CD4-positive, alpha-beta T cell treated with Interleukin-17A for 1 hour (primary cell): ENCODE measurements at regions not wholly inside any gene's neighbourhood (a gene's known extent, or its start where the extent isn't known, plus 50 kb on each side); places are given as distances from the start of the nearest gene placed in this dataset.
"Not testable (repeated sequence)": the region's sequence is repeated elsewhere in the genome, so short reads cannot be mapped to it uniquely, and the experiment has no call there.

Experiments
- DNase-seq: peaks from one replicate; pipeline ENCODE4 v3.0.0-alpha.2; 2020

- no peak for DNase-seq
These were observed 490.9 kb upstream of the TBL1XR1 start for GRCh38 chr3:177688152-177688551.

- DNase-seq = no peak
These were observed 491.8 kb upstream of the TBL1XR1 start for GRCh38 chr3:177689077-177689476.

- no peak for DNase-seq
These were observed 492.6 kb upstream of the TBL1XR1 start for GRCh38 chr3:177689869-177690268.

DNA sequence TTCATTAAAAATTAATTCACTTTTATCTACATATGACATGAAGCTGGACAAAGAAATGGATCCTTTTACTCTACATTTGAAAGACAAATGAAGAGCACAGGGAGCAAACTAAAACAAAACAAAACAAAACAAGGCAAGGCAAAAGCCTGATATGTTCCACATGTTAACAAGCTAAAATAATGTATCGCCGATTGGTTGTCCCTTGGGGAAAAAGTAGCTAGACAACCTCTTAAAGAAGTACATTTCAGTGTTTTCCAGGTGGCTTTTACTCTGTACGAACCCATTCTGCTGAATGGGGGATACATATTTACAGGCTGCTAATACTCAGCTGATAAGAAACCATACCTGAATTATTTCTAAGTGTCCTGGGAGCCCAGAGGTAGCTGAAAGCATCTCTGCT, 493.0 kb upstream of the TBL1XR1 start:
- no peak for DNase-seq

DNA sequence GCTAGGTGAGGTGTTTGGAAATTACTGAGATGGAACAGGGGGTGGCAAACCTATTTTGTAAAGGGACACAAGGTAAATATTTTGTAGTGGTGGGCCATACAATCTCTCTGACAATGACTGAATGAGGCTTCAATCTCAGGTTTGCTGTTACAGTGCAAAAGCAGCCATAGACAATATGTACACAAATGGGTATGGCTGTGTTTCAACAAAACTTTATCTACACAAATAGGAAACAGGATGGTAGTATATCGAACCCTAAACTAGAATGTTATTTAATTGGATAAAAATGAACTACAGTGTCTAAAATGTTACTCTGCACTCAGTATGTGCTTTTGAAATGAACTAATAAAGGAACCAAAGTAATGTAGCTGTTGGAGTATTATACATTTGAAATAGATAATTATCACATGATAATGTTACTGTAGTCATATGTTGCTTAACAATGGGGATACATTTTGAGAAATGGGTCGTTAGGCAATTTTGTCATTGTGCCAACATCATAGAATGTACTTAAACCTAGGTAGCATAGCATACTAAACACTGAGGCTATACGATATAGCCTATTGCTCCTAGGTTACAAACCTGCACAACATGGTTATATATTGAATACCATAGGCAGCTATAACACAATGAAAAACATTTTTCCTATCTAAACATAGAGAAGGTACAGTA, 495.2 kb upstream of the TBL1XR1 start:
- DNase-seq = no peak

GRCh38 chr3:177693616-177694264, 496.5 kb upstream of the TBL1XR1 start:
- no peak for DNase-seq

DNA sequence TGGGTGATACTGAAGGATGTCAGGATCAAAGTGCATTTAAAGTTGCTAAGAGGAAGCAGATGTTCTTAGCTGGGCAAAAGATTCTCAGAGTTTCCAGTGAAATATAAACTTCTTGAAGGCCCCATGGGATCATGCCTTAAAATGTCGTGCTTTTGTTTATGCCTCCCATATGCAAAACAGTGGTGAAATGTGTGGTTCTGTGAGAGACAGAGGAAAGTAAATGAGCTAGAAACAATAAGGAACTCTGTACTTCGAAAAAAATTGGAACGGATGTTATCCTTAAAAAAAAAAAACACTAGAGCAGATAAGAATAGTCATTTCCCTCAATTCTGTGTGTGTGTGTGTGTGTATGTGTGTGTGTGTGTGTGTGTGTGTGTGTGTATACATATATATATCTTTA, 497.0 kb upstream of the TBL1XR1 start:
- DNase-seq = no peak

DNA sequence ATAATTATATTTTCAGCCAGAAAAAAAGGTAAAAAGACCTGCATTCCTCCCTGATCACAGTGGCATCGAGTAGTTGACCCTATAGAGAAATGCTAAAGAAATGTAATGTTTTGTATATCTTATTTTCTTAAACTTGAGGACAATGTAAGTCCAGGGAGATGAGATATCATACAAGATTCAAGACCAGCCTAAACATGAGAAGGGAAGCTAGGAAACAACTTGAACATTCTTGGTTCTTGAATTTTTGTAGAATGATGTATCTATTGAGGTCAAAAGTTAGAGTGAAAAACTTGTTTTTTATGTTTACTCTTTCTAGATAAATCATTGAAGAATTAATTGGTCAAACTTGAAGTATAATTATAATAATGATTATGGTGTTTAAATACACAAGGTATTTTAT, 497.7 kb upstream of the TBL1XR1 start:
- no peak for DNase-seq

- DNase-seq = no peak
These were observed 502.8 kb upstream of the TBL1XR1 start for GRCh38 chr3:177700117-177700516.

GRCh38 chr3:177703788-177704187, 506.5 kb upstream of the TBL1XR1 start:
- DNase-seq = no peak

DNA sequence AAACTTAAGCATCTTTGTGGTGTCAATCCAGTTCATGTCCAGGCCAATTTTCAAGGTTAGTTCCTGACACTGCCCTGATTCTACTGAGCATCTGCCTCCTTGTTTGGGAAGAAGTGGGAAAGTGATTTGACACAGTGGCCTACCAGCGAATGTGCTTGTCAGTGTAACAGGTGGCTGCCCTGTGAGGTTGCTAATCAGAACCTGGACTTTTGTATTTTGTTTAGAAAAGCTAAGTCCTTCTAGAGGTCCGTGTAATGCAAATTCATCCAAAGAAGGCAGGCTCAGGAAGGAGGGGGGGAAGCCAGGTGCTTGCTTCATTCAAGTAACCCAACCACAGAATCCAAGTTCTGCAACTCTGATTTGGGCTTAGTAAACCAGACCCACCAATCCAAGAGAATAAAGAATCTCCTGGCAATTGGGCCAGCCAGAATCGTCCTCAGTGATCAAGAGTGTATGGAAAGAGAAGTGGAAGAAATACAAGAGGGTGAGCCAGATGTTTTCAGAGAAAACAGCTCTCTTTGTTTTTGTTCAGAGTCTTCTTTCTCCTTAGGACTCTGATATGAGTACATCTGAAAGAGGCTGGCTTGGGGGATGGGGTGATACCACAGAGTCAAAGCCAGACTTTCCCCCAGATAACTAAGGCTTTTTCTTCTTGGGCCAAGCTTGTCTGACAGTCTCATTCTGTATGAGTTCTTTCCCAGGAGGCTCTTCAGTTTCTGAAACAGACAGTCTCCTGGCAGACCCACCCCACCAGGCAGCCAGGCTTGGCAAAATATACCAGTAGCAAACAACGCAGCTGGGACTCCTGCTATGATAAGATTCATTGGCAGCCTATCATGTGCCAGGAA, 508.9 kb upstream of the TBL1XR1 start:
- DNase-seq = no peak

GRCh38 chr3:177709470-177709869, 512.2 kb upstream of the TBL1XR1 start:
- DNase-seq = not testable (repeated sequence)

- DNase-seq = no peak
These were observed 513.2 kb upstream of the TBL1XR1 start for GRCh38 chr3:177710506-177710905.

DNA sequence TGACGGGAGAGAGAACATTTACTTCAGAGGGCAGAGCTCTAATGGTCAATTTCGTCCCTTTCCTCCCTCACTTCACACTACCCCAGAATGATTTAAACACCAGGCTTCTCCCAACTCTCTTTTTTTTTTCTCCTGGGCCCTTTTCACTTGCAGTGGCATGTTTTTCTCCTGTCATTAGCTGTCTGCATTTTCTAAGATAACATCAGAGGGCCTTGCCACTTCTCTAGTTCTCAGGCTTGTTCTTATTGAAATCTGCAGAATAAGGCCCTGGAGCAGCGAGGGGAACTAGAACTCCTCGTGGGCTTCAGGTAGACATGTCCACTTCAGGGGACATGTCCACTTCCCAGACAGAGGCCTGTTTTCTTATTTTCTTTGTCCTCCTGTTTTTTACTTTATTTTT, 514.4 kb upstream of the TBL1XR1 start:
- DNase-seq = no peak

DNA sequence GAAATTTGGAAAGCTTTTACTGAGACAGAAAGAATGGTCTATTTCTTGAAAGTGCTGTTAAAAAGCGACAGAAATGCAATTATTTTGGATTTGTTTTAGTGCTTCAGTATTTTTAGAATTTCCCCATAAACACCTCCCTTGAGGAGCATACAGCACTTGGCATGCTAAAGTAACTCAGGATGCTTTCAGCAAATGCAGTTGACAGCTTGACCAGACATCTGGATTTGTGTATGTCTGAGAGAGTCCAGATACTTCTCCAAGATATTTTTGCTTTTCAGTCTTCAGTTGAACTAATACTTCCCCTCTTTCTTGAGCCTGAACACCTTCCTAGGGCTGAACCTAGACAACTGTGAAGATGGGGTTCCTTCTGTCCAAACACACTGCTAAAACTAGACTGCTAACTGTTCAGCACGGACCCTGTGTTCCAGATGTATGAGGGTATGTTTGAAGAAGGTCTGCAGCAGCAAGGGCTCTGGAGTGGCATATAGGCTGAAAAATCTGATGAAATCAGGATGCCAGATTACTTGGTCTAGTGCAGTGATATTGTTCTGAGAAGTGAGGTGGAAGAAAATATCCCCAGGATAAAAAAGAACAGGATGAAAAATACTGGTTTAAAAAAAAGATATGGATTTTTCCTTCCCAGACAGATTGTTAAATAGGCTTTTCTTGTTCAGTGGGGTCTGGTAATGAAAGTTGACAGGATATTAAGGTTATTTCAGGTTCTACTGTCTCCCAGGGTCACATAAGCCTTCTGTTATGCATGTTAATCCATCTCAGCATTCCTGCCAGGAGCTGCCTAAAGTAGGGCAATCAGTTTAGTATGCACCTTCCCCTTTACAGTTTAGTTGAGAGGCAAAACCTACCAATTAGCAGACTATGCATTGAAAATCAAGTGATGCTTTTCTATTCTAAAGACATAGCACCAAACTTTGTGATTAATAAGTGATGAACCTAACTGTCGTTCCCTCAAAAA, 516.9 kb upstream of the TBL1XR1 start:
- no peak for DNase-seq

- no peak for DNase-seq
These were observed 517.7 kb upstream of the TBL1XR1 start for GRCh38 chr3:177714945-177715344.

GRCh38 chr3:177715980-177716379, 518.7 kb upstream of the TBL1XR1 start:
- DNase-seq = no peak

DNA sequence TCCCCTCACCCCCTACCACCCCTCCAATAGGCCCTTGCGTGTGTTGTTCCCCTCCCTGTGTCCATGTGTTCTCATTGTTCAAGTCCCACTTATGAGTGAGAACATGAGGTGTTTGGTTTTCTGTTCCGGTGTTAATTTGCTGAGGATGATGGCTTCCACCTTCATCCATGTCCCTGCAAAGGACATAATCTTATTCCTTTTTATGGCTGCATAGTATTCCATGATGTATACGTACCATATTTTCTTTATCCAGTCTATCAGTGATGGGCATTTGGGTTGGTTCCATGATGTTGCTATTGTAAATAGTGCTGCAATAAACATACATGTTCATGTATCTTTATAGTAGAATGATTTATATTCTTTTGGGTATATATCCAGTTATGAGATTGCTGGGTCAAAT, 523.6 kb upstream of the TBL1XR1 start:
- DNase-seq = not testable (repeated sequence)

DNA sequence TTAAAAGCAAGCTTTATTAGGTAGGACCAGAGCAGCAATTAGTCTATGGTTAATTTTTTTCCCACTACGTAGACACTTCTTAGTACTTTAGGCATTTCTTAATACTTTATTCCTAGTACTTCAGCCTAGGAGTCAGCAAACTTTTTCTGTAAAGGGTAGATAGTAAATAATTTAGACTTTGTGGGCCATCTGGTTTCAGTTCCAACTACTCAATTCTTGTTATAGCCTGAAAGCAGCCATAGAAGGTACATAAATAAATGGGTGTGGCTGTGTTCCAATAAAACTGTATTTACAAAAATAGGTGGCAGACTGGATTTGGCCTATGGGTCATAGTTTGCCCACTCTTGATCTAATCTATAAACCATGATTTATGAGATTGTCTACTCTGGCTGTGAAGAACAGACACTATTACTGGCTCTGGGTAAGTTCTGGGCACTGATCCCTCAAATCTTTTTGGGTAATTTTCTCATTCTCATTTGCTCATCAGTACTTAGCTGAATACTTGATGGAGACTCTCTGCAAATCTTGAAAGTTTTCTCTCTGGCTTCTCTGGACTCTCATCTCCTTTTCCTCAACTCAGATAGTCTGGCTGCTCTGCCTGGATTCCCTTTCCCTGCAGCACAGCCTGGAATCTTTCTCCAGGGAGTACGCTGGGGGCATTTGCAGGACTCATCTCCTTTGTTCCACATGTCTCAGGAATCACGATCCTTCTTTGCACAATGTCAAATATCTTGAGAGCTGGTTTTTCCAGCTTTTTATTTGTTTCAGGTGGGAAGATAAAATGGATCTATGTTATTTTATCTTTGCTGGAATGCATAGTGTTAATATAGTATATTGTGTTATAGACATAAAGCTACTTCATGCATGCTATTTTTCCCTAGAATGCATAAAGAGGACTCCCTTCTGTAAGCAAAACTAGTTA, 524.8 kb upstream of the TBL1XR1 start:
- DNase-seq = no peak

DNA sequence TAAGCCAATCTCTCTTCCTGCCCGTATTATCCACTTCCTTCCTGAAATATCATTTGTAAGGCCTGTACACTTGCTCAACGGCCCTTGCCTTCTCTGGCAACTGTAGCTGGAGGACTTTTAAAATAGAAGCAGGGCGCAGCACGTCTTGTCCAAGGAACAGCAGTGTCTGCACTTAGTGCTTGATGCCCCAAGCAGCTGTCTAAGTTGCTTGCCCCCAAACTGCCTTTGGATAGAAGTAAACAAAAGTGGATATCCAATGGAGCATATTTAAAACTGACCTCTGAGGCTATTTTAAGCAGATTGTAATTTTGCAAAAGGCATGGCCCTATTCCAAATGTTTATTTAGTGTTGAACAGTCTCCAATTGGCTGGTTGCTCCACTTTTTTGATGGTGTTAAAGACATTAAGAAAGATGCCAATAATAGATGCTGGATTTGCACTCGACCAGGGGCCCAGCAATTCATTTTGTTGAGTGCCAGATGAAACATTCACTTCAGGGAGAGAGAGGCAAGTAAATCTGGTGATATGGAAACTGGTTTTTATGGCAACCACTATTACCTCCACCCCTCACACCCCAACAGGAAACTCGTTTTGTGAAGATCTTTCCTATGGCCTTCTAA, 526.8 kb upstream of the TBL1XR1 start:
- no peak for DNase-seq

- no peak for DNase-seq
These were observed 527.9 kb upstream of the TBL1XR1 start for GRCh38 chr3:177725165-177725564.
